ENCODE measurements at regions not wholly inside any gene's neighbourhood (a gene's known extent, or its start where the extent isn't known, plus 50 kb on each side); places are given as distances from the start of the nearest gene placed in this dataset.
A peak's percentile ranks its signal among the peaks of the same experiment; 100 is the strongest.

- Mint-ChIP-seq H3K27ac (peak overlapping the region; percentile 14; the same call in 1 of the 2 replicates), H3K4me1 (peaks cover 18% of the 10 kb centered on the region; the same call in 2 of the 3 replicates), H3K4me3 (no peak overlapping the region), H3K36me3 (ENCODE audit: low read depth) (no peaks in the 10 kb centered on the region), H3K27me3 (ENCODE audit: insufficient read depth, low read depth, poor library complexity) (peaks cover 5% of the 10 kb centered on the region), H3K9me3 (no peaks in the 10 kb centered on the region)
- Histone ChIP-seq H2AFZ (peak overlapping the region; percentile 14; the same call in 1 of the 2 replicates), H3K27me3 (ENCODE audit: insufficient read depth) (no peaks in the 10 kb centered on the region), H3K4me1 (ENCODE audit: insufficient read depth) (peaks cover 6% of the 10 kb centered on the region; the same call in 1 of the 2 replicates), H3K79me2 (replicated peaks; ENCODE audit: insufficient read depth) (no peaks in the 10 kb centered on the region), H3K9me2 (ENCODE audit: insufficient read depth) (peaks cover 7% of the 10 kb centered on the region; the same call in 1 of the 2 replicates), H4K20me1 (replicated peaks; ENCODE audit: insufficient read depth) (no peaks in the 10 kb centered on the region), H3F3A (replicated peaks; ENCODE audit: low read depth) (no peaks in the 10 kb centered on the region), H3K4me2 (no peak overlapping the region), H3K27ac (ENCODE audit: low read depth) (no peak overlapping the region), H3K4me3 (no peak overlapping the region), H3K36me3 (ENCODE audit: insufficient read depth) (no peaks in the 10 kb centered on the region)
- TF ChIP-seq, protein P1, sequence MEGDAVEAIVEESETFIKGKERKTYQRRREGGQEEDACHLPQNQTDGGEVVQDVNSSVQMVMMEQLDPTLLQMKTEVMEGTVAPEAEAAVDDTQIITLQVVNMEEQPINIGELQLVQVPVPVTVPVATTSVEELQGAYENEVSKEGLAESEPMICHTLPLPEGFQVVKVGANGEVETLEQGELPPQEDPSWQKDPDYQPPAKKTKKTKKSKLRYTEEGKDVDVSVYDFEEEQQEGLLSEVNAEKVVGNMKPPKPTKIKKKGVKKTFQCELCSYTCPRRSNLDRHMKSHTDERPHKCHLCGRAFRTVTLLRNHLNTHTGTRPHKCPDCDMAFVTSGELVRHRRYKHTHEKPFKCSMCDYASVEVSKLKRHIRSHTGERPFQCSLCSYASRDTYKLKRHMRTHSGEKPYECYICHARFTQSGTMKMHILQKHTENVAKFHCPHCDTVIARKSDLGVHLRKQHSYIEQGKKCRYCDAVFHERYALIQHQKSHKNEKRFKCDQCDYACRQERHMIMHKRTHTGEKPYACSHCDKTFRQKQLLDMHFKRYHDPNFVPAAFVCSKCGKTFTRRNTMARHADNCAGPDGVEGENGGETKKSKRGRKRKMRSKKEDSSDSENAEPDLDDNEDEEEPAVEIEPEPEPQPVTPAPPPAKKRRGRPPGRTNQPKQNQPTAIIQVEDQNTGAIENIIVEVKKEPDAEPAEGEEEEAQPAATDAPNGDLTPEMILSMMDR (conservative IDR thresholded peaks at IDR 0.05; ENCODE audit: low read depth in 2 of 2) = no peak
- TF ChIP-seq EZH2 (IDR thresholded peaks at IDR 0.05; ENCODE audit: low read depth, unreplicated experiment) (no peak), CREB1 (CRISPR knock-in tag; IDR thresholded peaks at IDR 0.05; ENCODE audit: low read depth) (no peak), ZNF114 (CRISPR knock-in tag; IDR thresholded peaks at IDR 0.05) (no peak), POLR2AphosphoS5 (IDR thresholded peaks at IDR 0.05; ENCODE audit: low read depth) (no peak), ETS1 (IDR thresholded peaks at IDR 0.05) (no peak), STAT1 (IDR thresholded peaks at IDR 0.05; ENCODE audit: unreplicated experiment) (no peak), ZNF331 (CRISPR knock-in tag; IDR thresholded peaks at IDR 0.05; ENCODE audit: low read depth) (no peak), EZH2phosphoT487 (IDR thresholded peaks at IDR 0.05; ENCODE audit: unreplicated experiment) (no peak), REST (IDR thresholded peaks at IDR 0.05; ENCODE audit: unreplicated experiment) (no peak), NANOG (IDR thresholded peaks at IDR 0.05; ENCODE audit: borderline replicate concordance) (no peak)
- TF ChIP-seq, protein P2, sequence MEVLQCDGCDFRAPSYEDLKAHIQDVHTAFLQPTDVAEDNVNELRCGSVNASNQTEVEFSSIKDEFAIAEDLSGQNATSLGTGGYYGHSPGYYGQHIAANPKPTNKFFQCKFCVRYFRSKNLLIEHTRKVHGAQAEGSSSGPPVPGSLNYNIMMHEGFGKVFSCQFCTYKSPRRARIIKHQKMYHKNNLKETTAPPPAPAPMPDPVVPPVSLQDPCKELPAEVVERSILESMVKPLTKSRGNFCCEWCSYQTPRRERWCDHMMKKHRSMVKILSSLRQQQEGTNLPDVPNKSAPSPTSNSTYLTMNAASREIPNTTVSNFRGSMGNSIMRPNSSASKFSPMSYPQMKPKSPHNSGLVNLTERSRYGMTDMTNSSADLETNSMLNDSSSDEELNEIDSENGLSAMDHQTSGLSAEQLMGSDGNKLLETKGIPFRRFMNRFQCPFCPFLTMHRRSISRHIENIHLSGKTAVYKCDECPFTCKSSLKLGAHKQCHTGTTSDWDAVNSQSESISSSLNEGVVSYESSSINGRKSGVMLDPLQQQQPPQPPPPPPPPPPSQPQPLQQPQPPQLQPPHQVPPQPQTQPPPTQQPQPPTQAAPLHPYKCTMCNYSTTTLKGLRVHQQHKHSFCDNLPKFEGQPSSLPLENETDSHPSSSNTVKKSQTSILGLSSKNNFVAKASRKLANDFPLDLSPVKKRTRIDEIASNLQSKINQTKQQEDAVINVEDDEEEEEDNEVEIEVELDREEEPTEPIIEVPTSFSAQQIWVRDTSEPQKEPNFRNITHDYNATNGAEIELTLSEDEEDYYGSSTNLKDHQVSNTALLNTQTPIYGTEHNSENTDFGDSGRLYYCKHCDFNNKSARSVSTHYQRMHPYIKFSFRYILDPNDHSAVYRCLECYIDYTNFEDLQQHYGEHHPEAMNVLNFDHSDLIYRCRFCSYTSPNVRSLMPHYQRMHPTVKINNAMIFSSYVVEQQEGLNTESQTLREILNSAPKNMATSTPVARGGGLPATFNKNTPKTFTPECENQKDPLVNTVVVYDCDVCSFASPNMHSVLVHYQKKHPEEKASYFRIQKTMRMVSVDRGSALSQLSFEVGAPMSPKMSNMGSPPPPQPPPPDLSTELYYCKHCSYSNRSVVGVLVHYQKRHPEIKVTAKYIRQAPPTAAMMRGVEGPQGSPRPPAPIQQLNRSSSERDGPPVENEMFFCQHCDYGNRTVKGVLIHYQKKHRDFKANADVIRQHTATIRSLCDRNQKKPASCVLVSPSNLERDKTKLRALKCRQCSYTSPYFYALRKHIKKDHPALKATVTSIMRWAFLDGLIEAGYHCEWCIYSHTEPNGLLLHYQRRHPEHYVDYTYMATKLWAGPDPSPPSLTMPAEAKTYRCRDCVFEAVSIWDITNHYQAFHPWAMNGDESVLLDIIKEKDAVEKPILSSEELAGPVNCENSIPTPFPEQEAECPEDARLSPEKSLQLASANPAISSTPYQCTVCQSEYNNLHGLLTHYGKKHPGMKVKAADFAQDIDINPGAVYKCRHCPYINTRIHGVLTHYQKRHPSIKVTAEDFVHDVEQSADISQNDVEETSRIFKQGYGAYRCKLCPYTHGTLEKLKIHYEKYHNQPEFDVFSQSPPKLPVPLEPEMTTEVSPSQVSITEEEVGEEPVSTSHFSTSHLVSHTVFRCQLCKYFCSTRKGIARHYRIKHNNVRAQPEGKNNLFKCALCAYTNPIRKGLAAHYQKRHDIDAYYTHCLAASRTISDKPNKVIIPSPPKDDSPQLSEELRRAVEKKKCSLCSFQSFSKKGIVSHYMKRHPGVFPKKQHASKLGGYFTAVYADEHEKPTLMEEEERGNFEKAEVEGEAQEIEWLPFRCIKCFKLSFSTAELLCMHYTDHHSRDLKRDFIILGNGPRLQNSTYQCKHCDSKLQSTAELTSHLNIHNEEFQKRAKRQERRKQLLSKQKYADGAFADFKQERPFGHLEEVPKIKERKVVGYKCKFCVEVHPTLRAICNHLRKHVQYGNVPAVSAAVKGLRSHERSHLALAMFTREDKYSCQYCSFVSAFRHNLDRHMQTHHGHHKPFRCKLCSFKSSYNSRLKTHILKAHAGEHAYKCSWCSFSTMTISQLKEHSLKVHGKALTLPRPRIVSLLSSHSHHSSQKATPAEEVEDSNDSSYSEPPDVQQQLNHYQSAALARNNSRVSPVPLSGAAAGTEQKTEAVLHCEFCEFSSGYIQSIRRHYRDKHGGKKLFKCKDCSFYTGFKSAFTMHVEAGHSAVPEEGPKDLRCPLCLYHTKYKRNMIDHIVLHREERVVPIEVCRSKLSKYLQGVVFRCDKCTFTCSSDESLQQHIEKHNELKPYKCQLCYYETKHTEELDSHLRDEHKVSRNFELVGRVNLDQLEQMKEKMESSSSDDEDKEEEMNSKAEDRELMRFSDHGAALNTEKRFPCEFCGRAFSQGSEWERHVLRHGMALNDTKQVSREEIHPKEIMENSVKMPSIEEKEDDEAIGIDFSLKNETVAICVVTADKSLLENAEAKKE (CRISPR knock-in tag; IDR thresholded peaks at IDR 0.05) = no peak
- no peak for DNase-seq (ENCODE audit: low spot score)
- ATAC-seq = no peak
Observed at GRCh38 chr6:155939253-155939652, 483.6 kb upstream of the NOX3 start.

All from GM23338 (cell line).